PC-3 (cell line): ENCODE measurements at regions not wholly inside any gene's neighbourhood (a gene's known extent, or its start where the extent isn't known, plus 50 kb on each side); places are given as distances from the start of the nearest gene placed in this dataset.

Source experiments
- ATAC-seq: fragments of 200-7000 bp; cut with Tn5 transposase; 2 replicates; pipeline ENCODE4 v1.9.1; 2020; ENCODE audit warnings: mild to moderate bottlenecking, moderate library complexity
- BruUV-seq: library from RNA; stranded (reverse); fragments of 400-500 nt; replicated peaks from 2 replicates; lab custom pipeline; 2021; lab: Mats Ljungman, UMichigan
- CTCF ChIA-PET: fragments of 300-600 bp; sonication (Branson Sonifier 250); formaldehyde crosslinking; loops from one replicate; lab custom pipeline; 2022; ENCODE audit warnings: antibody characterized with exemption; lab: Charles Lee
- POLR2A ChIA-PET: fragments of 300-600 bp; sonication (Branson Sonifier 250); formaldehyde crosslinking; loops from one replicate; lab custom pipeline; 2022; ENCODE audit warnings: antibody characterized with exemption; ENCODE audit not compliant: unreplicated experiment; lab: Charles Lee
- DNase-seq: peaks from one replicate; pipeline ENCODE4 v3.0.0-alpha.2; 2015
- H2AFZ ChIP-seq: fragments of 300-600 bp; sonication (generic); 2 replicates; pipeline ENCODE4 v1.6.0; 2016; ENCODE audit warnings: antibody characterized with exemption, low read length
- H3F3A ChIP-seq: fragments of 300-600 bp; sonication (generic); one replicate; pipeline ENCODE4 v1.6.0; 2017; ENCODE audit warnings: antibody characterized with exemption, low read length, control low read depth, mild to moderate bottlenecking; ENCODE audit not compliant: unreplicated experiment
- H3K27ac ChIP-seq: fragments of 300-600 bp; sonication (generic); 2 replicates; pipeline ENCODE4 v1.5.1; 2016; ENCODE audit warnings: mild to moderate bottlenecking, low read length
- H3K27me3 ChIP-seq: fragments of 300-600 bp; sonication (generic); 2 replicates; pipeline ENCODE4 v1.6.1; 2016; ENCODE audit warnings: low read length, mixed read lengths
- H3K36me3 ChIP-seq: fragments of 300-600 bp; sonication (generic); 2 replicates; pipeline ENCODE4 v1.6.1; 2016; ENCODE audit warnings: low read depth, mixed run types, low read length, mixed read lengths
- H3K4me1 ChIP-seq: fragments of 300-600 bp; sonication (generic); 2 replicates; pipeline ENCODE4 v1.5.1; 2016; ENCODE audit warnings: low read length; ENCODE audit not compliant: insufficient read depth
- H3K4me2 ChIP-seq: fragments of 300-600 bp; sonication (generic); 2 replicates; pipeline ENCODE4 v1.6.0; 2016; ENCODE audit warnings: low read length
- H3K4me3 ChIP-seq: fragments of 300-600 bp; sonication (generic); 2 replicates; pipeline ENCODE4 v1.5.1; 2016; ENCODE audit warnings: mild to moderate bottlenecking, low read length, mixed read lengths
- H3K79me2 ChIP-seq: fragments of 300-600 bp; sonication (generic); 2 replicates; pipeline ENCODE4 v1.6.1; 2017; ENCODE audit warnings: low read length, mixed read lengths
- H3K9ac ChIP-seq: fragments of 300-600 bp; sonication (generic); 2 replicates; pipeline ENCODE4 v1.6.0; 2016; ENCODE audit warnings: mild to moderate bottlenecking, low read length
- H3K9me2 ChIP-seq: fragments of 300-600 bp; sonication (generic); replicated peaks from 2 replicates; pipeline ENCODE4 v1.6.1; 2016; ENCODE audit warnings: mixed run types, low read length, mixed read lengths
- H3K9me3 ChIP-seq: fragments of 300-600 bp; sonication (generic); 2 replicates; pipeline ENCODE4 v1.6.1; 2016; ENCODE audit warnings: low read length, mixed read lengths
- H4K20me1 ChIP-seq: fragments of 300-600 bp; sonication (generic); 2 replicates; pipeline ENCODE4 v1.6.1; 2016; ENCODE audit warnings: low read length, mixed read lengths
- EZH2 ChIP-seq: fragments of 300-600 bp; sonication (generic); IDR thresholded peaks from one replicate; pipeline ENCODE4 v1.6.1; 2017; ENCODE audit warnings: antibody characterized with exemption, mild to moderate bottlenecking, low read length; ENCODE audit not compliant: unreplicated experiment
- EZH2phosphoT487 ChIP-seq: fragments of 300-600 bp; sonication (generic); IDR thresholded peaks from 2 replicates; pipeline ENCODE4 v1.6.1; 2018; ENCODE audit warnings: mild to moderate bottlenecking, antibody characterized with exemption, low read length, borderline replicate concordance
- intact Hi-C: fragments of 100-400 bp; cut with micrococcal nuclease; formaldehyde crosslinking; loops from 2 replicates; pipeline ENCODE4 v1.9.0; 2023
- TF ChIP-seq, protein P1 (sequence below): fragments of 300-600 bp; sonication (generic); conservative IDR thresholded peaks from 2 replicates; pipeline ENCODE4 v1.5.1; 2017; ENCODE audit warnings: antibody characterized with exemption, low read depth, mild to moderate bottlenecking, low read length

- no peaks in the 10 kb centered on the region for H4K20me1 ChIP-seq
- DNase-seq = no peak
- peaks cover 27% of the 10 kb centered on the region for H3K4me1 ChIP-seq
- no TSS peak for BruUV-seq
- ChIA-PET POLR2A (no interaction called here), CTCF (no interaction called here)
- no peak overlapping the region for H3K4me3 ChIP-seq
- no peaks in the 10 kb centered on the region for H3F3A ChIP-seq
- TF ChIP-seq EZH2phosphoT487 (no peak), EZH2 (no peak)
- TF ChIP-seq, protein P1, sequence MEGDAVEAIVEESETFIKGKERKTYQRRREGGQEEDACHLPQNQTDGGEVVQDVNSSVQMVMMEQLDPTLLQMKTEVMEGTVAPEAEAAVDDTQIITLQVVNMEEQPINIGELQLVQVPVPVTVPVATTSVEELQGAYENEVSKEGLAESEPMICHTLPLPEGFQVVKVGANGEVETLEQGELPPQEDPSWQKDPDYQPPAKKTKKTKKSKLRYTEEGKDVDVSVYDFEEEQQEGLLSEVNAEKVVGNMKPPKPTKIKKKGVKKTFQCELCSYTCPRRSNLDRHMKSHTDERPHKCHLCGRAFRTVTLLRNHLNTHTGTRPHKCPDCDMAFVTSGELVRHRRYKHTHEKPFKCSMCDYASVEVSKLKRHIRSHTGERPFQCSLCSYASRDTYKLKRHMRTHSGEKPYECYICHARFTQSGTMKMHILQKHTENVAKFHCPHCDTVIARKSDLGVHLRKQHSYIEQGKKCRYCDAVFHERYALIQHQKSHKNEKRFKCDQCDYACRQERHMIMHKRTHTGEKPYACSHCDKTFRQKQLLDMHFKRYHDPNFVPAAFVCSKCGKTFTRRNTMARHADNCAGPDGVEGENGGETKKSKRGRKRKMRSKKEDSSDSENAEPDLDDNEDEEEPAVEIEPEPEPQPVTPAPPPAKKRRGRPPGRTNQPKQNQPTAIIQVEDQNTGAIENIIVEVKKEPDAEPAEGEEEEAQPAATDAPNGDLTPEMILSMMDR = no peak
- H3K27me3 ChIP-seq = no peaks in the 10 kb centered on the region
- H3K9ac ChIP-seq = no peak overlapping the region
- no peaks in the 10 kb centered on the region for H3K9me3 ChIP-seq
- H3K4me2 ChIP-seq = no peak overlapping the region
- no peak overlapping the region for H2AFZ ChIP-seq
- no peaks in the 10 kb centered on the region for H3K9me2 ChIP-seq
- no peaks in the 10 kb centered on the region for H3K36me3 ChIP-seq
- no peak overlapping the region for H3K27ac ChIP-seq
- no peaks in the 10 kb centered on the region for H3K79me2 ChIP-seq
- intact Hi-C loops = no loop called here
- no peak for ATAC-seq
Observed at GRCh38 chr13:50219743-50220142, 204.5 kb downstream of the KCNRG start.

DNA sequence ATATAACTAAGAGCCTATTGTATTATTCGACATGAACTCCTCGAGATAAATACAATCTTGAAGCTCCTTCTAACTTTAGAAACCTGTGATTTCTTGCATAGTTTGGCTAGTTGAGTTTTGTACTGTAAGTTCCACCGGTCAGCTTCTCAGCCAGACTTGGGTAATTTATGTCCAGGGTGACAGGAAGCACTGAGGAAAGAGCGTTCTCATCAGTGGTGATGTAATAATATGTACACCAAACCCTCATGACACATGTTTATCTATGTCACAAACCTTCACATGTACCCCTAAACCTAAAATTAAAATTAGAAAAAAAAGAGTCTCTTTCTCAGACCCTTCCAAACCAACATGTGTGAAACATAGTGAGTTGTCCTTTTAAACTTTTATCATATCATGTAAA, 205.7 kb downstream of the KCNRG start:
- intact Hi-C loops = no loop called here

More for the DNA sequence above, 205.7 kb downstream of the KCNRG start:
- H3K36me3 ChIP-seq = no peaks in the 10 kb centered on the region
- H4K20me1 ChIP-seq = no peaks in the 10 kb centered on the region
- no TSS peak for BruUV-seq
- no peaks in the 10 kb centered on the region for H3K79me2 ChIP-seq
- peaks cover 31% of the 10 kb centered on the region for H3K4me1 ChIP-seq
- DNase-seq (no peak), ATAC-seq (no peak)
- no peaks in the 10 kb centered on the region for H3K9me2 ChIP-seq
- H3K9me3 ChIP-seq = no peaks in the 10 kb centered on the region
- no peak overlapping the region for H3K4me3 ChIP-seq
- TF ChIP-seq, protein P1 = no peak
- TF ChIP-seq EZH2phosphoT487 = no peak
- TF ChIP-seq EZH2 = no peak
- no peaks in the 10 kb centered on the region for H3K27me3 ChIP-seq
- H2AFZ ChIP-seq = no peak overlapping the region
- ChIA-PET CTCF (no interaction called here), POLR2A (interaction anchor here (0.6 kb wide), 1 partner anchor 904 kb away, joined by 3 read pairs; no protein-coding TSS in a partner anchor)
- no peak overlapping the region for H3K9ac ChIP-seq
- H3K27ac ChIP-seq = no peak overlapping the region
- no peaks in the 10 kb centered on the region for H3F3A ChIP-seq
- H3K4me2 ChIP-seq = no peak overlapping the region
